ENCODE measurements at regions not wholly inside any gene's neighbourhood (a gene's known extent, or its start where the extent isn't known, plus 50 kb on each side); places are given as distances from the start of the nearest gene placed in this dataset.

DNA sequence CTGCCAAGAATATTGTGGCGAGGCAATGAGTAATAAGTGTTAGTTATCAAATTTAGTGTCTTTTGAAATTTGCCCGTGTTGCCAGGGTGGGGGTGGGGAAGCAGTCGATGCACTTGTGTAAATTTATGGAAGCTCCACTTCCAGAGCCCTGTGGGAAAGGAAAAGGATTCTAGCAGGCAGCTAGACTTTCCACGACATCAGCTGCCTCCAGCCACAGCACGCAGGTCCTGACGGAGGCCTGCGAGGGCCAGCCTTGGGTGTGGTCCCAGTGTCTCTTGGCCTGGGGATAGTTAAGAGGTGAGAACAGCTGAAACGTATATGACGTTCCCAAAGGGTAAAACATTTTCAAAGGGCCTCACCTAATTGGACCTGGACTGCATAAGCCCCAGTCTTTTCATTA lies 433.0 kb downstream of the TSHZ3 start:
- no peaks in the 10 kb centered on the region for H3K9me3 ChIP-seq (ENCODE audit: control insufficient read depth, insufficient read depth, low read depth, low read length)
- intact Hi-C loops (cut with micrococcal nuclease; ENCODE audit: unreplicated experiment), result no loop called here
- no peak for DNase-seq (ENCODE audit: low read depth, low spot score)
- BruUV-seq (replicated peaks), result no TSS peak
- TF ChIP-seq POLR2AphosphoS5 (IDR thresholded peaks at IDR 0.05; ENCODE audit: low read depth, low read length), result no peak
- TF ChIP-seq, protein P1, sequence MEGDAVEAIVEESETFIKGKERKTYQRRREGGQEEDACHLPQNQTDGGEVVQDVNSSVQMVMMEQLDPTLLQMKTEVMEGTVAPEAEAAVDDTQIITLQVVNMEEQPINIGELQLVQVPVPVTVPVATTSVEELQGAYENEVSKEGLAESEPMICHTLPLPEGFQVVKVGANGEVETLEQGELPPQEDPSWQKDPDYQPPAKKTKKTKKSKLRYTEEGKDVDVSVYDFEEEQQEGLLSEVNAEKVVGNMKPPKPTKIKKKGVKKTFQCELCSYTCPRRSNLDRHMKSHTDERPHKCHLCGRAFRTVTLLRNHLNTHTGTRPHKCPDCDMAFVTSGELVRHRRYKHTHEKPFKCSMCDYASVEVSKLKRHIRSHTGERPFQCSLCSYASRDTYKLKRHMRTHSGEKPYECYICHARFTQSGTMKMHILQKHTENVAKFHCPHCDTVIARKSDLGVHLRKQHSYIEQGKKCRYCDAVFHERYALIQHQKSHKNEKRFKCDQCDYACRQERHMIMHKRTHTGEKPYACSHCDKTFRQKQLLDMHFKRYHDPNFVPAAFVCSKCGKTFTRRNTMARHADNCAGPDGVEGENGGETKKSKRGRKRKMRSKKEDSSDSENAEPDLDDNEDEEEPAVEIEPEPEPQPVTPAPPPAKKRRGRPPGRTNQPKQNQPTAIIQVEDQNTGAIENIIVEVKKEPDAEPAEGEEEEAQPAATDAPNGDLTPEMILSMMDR (IDR thresholded peaks at IDR 0.05), result no peak
- TF ChIP-seq SIN3A (IDR thresholded peaks at IDR 0.05; ENCODE audit: borderline replicate concordance, insufficient read depth, low read depth, low read length), result no peak
- TF ChIP-seq, protein P2, sequence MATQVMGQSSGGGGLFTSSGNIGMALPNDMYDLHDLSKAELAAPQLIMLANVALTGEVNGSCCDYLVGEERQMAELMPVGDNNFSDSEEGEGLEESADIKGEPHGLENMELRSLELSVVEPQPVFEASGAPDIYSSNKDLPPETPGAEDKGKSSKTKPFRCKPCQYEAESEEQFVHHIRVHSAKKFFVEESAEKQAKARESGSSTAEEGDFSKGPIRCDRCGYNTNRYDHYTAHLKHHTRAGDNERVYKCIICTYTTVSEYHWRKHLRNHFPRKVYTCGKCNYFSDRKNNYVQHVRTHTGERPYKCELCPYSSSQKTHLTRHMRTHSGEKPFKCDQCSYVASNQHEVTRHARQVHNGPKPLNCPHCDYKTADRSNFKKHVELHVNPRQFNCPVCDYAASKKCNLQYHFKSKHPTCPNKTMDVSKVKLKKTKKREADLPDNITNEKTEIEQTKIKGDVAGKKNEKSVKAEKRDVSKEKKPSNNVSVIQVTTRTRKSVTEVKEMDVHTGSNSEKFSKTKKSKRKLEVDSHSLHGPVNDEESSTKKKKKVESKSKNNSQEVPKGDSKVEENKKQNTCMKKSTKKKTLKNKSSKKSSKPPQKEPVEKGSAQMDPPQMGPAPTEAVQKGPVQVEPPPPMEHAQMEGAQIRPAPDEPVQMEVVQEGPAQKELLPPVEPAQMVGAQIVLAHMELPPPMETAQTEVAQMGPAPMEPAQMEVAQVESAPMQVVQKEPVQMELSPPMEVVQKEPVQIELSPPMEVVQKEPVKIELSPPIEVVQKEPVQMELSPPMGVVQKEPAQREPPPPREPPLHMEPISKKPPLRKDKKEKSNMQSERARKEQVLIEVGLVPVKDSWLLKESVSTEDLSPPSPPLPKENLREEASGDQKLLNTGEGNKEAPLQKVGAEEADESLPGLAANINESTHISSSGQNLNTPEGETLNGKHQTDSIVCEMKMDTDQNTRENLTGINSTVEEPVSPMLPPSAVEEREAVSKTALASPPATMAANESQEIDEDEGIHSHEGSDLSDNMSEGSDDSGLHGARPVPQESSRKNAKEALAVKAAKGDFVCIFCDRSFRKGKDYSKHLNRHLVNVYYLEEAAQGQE (IDR thresholded peaks at IDR 0.05; ENCODE audit: insufficient read depth in 1 of 2, low read depth in 2 of 2, low read length in 1 of 2), result no peak
- no peak for TF ChIP-seq TCF7L2 (IDR thresholded peaks at IDR 0.05; ENCODE audit: low read depth, low read length)
- ChIA-PET POLR2A (no interaction called here), CTCF (no interaction called here)
- no peak overlapping the region for H3K27ac ChIP-seq (ENCODE audit: low read length)
- H3K27me3 ChIP-seq (ENCODE audit: control insufficient read depth, insufficient read depth, low read length), result peaks cover 9% of the 10 kb centered on the region; the same call in 1 of the 2 replicates
- in situ Hi-C loops (cut with HindIII; ENCODE audit: low pct_unique_long_range_greater_than_20kb, low sequenced_read_pairs), result no loop called here
- H3K36me3 ChIP-seq (ENCODE audit: control insufficient read depth, insufficient read depth, low read length), result no peaks in the 10 kb centered on the region
- no peak overlapping the region for H3K4me3 ChIP-seq (ENCODE audit: low read depth in 2 of 2, low read length in 2 of 2)
- ATAC-seq, result no peak
- no peaks in the 10 kb centered on the region for H3K4me1 ChIP-seq (ENCODE audit: control insufficient read depth, insufficient read depth, low read length)

DNA sequence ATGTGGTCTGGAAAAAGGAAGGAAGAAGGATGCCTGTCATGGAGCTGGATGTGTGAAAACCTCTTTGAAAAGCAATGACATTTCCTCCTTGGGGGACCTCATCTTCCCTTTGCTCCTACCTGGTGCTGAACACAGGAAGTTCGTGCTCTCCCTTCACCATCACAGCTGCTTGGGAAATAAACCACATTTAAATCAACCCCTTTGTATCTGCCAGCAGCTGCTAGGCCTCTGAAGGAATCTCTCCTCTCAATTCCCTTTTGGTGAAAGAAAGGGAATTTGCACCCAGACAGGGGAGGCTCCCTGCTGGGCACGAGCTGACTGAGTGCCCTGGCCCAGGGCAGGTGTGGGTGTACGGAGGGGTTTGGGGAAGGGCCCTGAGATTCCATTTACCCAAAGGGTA lies 437.7 kb downstream of the TSHZ3 start:
- DNase-seq (ENCODE audit: low read depth, low spot score), result no peak
- CTCF ChIA-PET, result no interaction called here
- H3K36me3 ChIP-seq (ENCODE audit: control insufficient read depth, insufficient read depth, low read length), result no peaks in the 10 kb centered on the region
- H3K27ac ChIP-seq (ENCODE audit: low read length), result no peak overlapping the region
- H3K4me1 ChIP-seq (ENCODE audit: control insufficient read depth, insufficient read depth, low read length), result no peaks in the 10 kb centered on the region
- no peaks in the 10 kb centered on the region for H3K27me3 ChIP-seq (ENCODE audit: control insufficient read depth, insufficient read depth, low read length)
- POLR2A ChIA-PET, result interaction anchor here (0.6 kb wide), 2 partner anchors 79 to 311 kb away, joined by 3 read pairs; no protein-coding TSS in a partner anchor
- intact Hi-C loops (cut with micrococcal nuclease; ENCODE audit: unreplicated experiment) (no loop called here), in situ Hi-C loops (cut with HindIII; ENCODE audit: low pct_unique_long_range_greater_than_20kb, low sequenced_read_pairs) (no loop called here)
- no peak for ATAC-seq
- no TSS peak for BruUV-seq (replicated peaks)
- no peaks in the 10 kb centered on the region for H3K9me3 ChIP-seq (ENCODE audit: control insufficient read depth, insufficient read depth, low read depth, low read length)
- no peak overlapping the region for H3K4me3 ChIP-seq (ENCODE audit: low read depth in 2 of 2, low read length in 2 of 2)
- TF ChIP-seq, protein P2 (IDR thresholded peaks at IDR 0.05; ENCODE audit: insufficient read depth in 1 of 2, low read depth in 2 of 2, low read length in 1 of 2), result no peak
- TF ChIP-seq, protein P1 (IDR thresholded peaks at IDR 0.05), result no peak
- TF ChIP-seq POLR2AphosphoS5 (IDR thresholded peaks at IDR 0.05; ENCODE audit: low read depth, low read length) (no peak), TCF7L2 (IDR thresholded peaks at IDR 0.05; ENCODE audit: low read depth, low read length) (no peak), SIN3A (IDR thresholded peaks at IDR 0.05; ENCODE audit: borderline replicate concordance, insufficient read depth, low read depth, low read length) (no peak)

All from Panc1 (cell line).